ENCODE measurements at regions not wholly inside any gene's neighbourhood (a gene's known extent, or its start where the extent isn't known, plus 50 kb on each side); places are given as distances from the start of the nearest gene placed in this dataset.

DNA sequence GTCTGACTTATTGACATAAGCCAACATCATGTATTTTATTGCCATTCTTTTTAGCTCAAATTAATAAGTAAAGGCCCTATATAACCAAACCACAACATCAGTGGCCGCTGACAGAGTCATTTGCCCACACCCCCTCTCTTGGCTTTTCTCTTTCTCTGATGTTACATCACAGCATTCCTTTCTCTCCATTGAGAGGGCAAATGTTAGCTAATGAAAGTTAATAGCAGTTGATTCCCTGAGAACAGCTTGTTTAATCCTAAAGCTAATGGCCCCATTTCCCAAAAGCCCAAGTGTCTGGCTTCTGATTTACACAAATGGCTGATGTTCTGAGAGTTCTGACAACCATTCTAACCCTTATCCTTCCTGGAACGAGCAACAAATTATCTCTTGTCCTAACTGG is 308.8 kb downstream of the SNAPC1 start:
- Histone ChIP-seq H3K36me3 (ENCODE audit: insufficient read depth, low read length) (no peaks in the 10 kb centered on the region), H3K9ac (ENCODE audit: low read depth, low read length) (no peak overlapping the region), H3K79me2 (ENCODE audit: insufficient read depth, low read length) (no peaks in the 10 kb centered on the region), H3K4me1 (ENCODE audit: insufficient read depth, low read length) (peaks cover under 1% of the 10 kb centered on the region; the same call in 1 of the 2 replicates), H3K4me2 (ENCODE audit: insufficient read depth, low read length) (no peak overlapping the region), H3K4me3 (ENCODE audit: low read depth in 1 of 2, low read length in 2 of 2) (no peak overlapping the region), H3K27me3 (ENCODE audit: insufficient read depth, low read length, poor library complexity) (peaks cover 3% of the 10 kb centered on the region), H3K9me3 (ENCODE audit: insufficient read depth, low read length, severe bottlenecking) (no peaks in the 10 kb centered on the region), H3K27ac (ENCODE audit: low read length) (no peak overlapping the region), H4K20me1 (ENCODE audit: insufficient read depth, low read length) (no peaks in the 10 kb centered on the region), H2AFZ (ENCODE audit: low read depth, low read length) (no peak overlapping the region)
- TF ChIP-seq CTCF (IDR thresholded peaks at IDR 0.05; ENCODE audit: borderline replicate concordance, extremely low read depth, low read length, poor library complexity, severe bottlenecking) (no peak), EZH2 (IDR thresholded peaks at IDR 0.05; ENCODE audit: borderline replicate concordance, low read depth, low read length, severe bottlenecking) (no peak)
- DNase-seq (no peak), ATAC-seq (ENCODE audit: insufficient read depth, low read depth) (no peak)

GRCh38 chr14:62076368-62076767 is 314.1 kb downstream of the SNAPC1 start:
- Histone ChIP-seq H2AFZ (ENCODE audit: low read depth, low read length) (no peak overlapping the region), H3K4me3 (ENCODE audit: low read depth in 1 of 2, low read length in 2 of 2) (no peak overlapping the region), H3K4me2 (ENCODE audit: insufficient read depth, low read length) (no peak overlapping the region), H3K9me3 (ENCODE audit: insufficient read depth, low read length, severe bottlenecking) (no peaks in the 10 kb centered on the region), H3K9ac (ENCODE audit: low read depth, low read length) (no peak overlapping the region), H3K36me3 (ENCODE audit: insufficient read depth, low read length) (no peaks in the 10 kb centered on the region), H3K79me2 (ENCODE audit: insufficient read depth, low read length) (no peaks in the 10 kb centered on the region), H3K27me3 (ENCODE audit: insufficient read depth, low read length, poor library complexity) (no peaks in the 10 kb centered on the region), H4K20me1 (ENCODE audit: insufficient read depth, low read length) (no peaks in the 10 kb centered on the region), H3K4me1 (ENCODE audit: insufficient read depth, low read length) (peaks cover 25% of the 10 kb centered on the region), H3K27ac (ENCODE audit: low read length) (no peak overlapping the region)
- no peak for TF ChIP-seq CTCF (IDR thresholded peaks at IDR 0.05; ENCODE audit: borderline replicate concordance, extremely low read depth, low read length, poor library complexity, severe bottlenecking)
- no peak for TF ChIP-seq EZH2 (IDR thresholded peaks at IDR 0.05; ENCODE audit: borderline replicate concordance, low read depth, low read length, severe bottlenecking)
- DNase-seq (peak; percentile 18), ATAC-seq (ENCODE audit: insufficient read depth, low read depth) (peak; percentile 64)

DNA sequence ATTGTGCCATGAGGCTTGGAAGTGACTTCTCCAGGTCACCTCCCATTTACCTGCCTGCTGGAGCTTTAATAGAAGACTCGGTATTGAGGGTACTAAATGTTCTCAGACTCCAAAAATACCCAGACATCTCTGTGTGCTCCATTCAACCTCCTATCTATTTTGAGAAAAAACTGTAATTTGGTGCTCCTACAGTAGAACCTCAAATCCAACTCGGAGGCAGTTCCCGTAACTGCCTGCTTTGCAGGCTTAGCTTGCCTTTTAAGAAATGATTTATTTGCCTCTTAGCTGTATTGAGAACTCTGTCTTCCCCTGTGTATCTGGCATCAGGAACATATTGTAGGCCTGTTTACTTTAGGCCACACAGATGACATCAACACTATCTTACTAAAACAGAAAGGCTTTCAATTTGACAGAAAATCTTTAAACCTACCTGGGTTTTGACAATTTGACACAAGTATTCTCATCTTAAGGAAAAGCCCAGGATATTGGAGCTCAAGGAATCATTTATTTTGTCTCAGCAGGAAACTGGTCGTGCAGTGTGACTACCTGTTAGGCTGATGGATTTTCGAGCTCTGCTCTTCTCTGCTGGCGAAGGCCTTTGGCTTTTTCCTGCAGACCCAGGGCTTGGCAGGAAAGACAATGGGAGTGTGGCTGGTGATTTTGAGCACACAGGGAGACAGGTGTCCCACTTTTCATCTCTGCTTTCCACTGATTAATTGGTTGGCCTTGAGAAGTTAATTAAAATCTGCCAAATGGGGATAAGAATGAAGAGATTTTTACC is 314.8 kb downstream of the SNAPC1 start:
- Histone ChIP-seq H2AFZ (ENCODE audit: low read depth, low read length) (0 out of 2 replicates have a peak overlapping the region, but pooled peaks have one; percentile 12), H4K20me1 (ENCODE audit: insufficient read depth, low read length) (no peaks in the 10 kb centered on the region), H3K27me3 (ENCODE audit: insufficient read depth, low read length, poor library complexity) (no peaks in the 10 kb centered on the region), H3K27ac (ENCODE audit: low read length) (peak overlapping the region; percentile 44; the same call in 1 of the 2 replicates), H3K4me1 (ENCODE audit: insufficient read depth, low read length) (peaks cover 25% of the 10 kb centered on the region), H3K79me2 (ENCODE audit: insufficient read depth, low read length) (no peaks in the 10 kb centered on the region), H3K36me3 (ENCODE audit: insufficient read depth, low read length) (no peaks in the 10 kb centered on the region), H3K4me2 (ENCODE audit: insufficient read depth, low read length) (no peak overlapping the region; the same call in 1 of the 2 replicates), H3K4me3 (ENCODE audit: low read depth in 1 of 2, low read length in 2 of 2) (no peak overlapping the region), H3K9me3 (ENCODE audit: insufficient read depth, low read length, severe bottlenecking) (no peaks in the 10 kb centered on the region), H3K9ac (ENCODE audit: low read depth, low read length) (no peak overlapping the region)
- ATAC-seq (ENCODE audit: insufficient read depth, low read depth): no peak
- TF ChIP-seq CTCF (IDR thresholded peaks at IDR 0.05; ENCODE audit: borderline replicate concordance, extremely low read depth, low read length, poor library complexity, severe bottlenecking): no peak
- TF ChIP-seq EZH2 (IDR thresholded peaks at IDR 0.05; ENCODE audit: borderline replicate concordance, low read depth, low read length, severe bottlenecking): no peak
- DNase-seq: no peak
